ENCODE measurements at regions not wholly inside any gene's neighbourhood (a gene's known extent, or its start where the extent isn't known, plus 50 kb on each side); places are given as distances from the start of the nearest gene placed in this dataset.

DNA sequence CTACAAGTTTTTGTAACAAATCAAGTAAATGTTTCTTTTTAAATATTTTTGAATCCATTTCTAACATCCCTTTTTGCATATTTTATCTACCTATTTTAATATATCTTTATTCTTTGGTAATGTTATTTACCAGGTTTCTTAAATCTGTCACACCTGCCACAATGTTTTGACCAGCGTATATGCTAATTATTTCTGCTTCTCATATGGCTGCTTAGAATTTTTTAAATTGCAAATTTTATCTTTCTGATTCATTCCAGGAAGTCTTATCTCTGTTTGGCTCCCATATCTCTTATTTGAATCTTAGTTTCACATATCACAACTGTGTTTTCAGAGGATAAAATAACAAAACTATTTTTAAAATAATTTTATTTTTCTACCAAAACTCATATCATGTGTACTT lies 1411.1 kb downstream of the KCNT2 start:
- TF ChIP-seq MBD2 (IDR thresholded peaks at IDR 0.05; ENCODE audit: borderline replicate concordance, low read depth) (no peak), PHF8 (IDR thresholded peaks at IDR 0.05; ENCODE audit: borderline replicate concordance, low read length) (no peak), NR2C2 (CRISPR knock-in tag; IDR thresholded peaks at IDR 0.05) (no peak), NR2C2 (tag; IDR thresholded peaks at IDR 0.05) (no peak), ZNF75A (CRISPR knock-in tag; IDR thresholded peaks at IDR 0.05) (no peak), ZNF592 (IDR thresholded peaks at IDR 0.05) (no peak)
- TF ChIP-seq, protein P1, sequence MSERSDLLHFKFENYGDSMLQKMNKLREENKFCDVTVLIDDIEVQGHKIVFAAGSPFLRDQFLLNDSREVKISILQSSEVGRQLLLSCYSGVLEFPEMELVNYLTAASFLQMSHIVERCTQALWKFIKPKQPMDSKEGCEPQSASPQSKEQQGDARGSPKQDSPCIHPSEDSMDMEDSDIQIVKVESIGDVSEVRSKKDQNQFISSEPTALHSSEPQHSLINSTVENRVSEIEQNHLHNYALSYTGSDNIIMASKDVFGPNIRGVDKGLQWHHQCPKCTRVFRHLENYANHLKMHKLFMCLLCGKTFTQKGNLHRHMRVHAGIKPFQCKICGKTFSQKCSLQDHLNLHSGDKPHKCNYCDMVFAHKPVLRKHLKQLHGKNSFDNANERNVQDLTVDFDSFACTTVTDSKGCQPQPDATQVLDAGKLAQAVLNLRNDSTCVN (CRISPR knock-in tag; IDR thresholded peaks at IDR 0.05) = no peak
- ChIA-PET POLR2A (no interaction called here), CTCF (ENCODE audit: low intra/inter-chr PET ratio) (no interaction called here)
- Histone ChIP-seq H3K4me2 (ENCODE audit: insufficient read depth, low read length) (no peak overlapping the region), H3K9ac (ENCODE audit: insufficient read depth in 1 of 2, low read depth in 2 of 2, low read length in 2 of 2) (no peak overlapping the region), H3K9me3 (replicated peaks; ENCODE audit: control insufficient read depth, insufficient read depth, low read depth, low read length) (peaks cover 3% of the 10 kb centered on the region), H3K4me3 (no peak overlapping the region), H3K27me3 (ENCODE audit: control insufficient read depth in 2 of 2, insufficient read depth in 2 of 2, low read length in 2 of 2) (no peaks in the 10 kb centered on the region), H3K79me2 (ENCODE audit: control insufficient read depth, insufficient read depth, low read length) (no peaks in the 10 kb centered on the region), H3K36me3 (ENCODE audit: control insufficient read depth, insufficient read depth, low read length) (no peaks in the 10 kb centered on the region), H2AFZ (ENCODE audit: low read depth, low read length) (no peak overlapping the region), H3K9me1 (ENCODE audit: control insufficient read depth, insufficient read depth, low read length) (no peaks in the 10 kb centered on the region), H3K27ac (ENCODE audit: extremely low read depth, low read depth, low read length) (no peak overlapping the region), H3K4me1 (replicated peaks in 1 of 2; ENCODE audit: control insufficient read depth in 2 of 2, insufficient read depth in 2 of 2, low read length in 2 of 2) (no peaks in the 10 kb centered on the region), H4K20me1 (replicated peaks; ENCODE audit: control insufficient read depth, insufficient read depth, low read length) (no peaks in the 10 kb centered on the region)
- ATAC-seq (no peak), FAIRE-seq (no peak), DNase-seq (ENCODE audit: extremely low read depth in 1 of 4, low spot score in 3 of 4) (no peak)
- in situ Hi-C loops (cut with MboI) = no loop called here
- 0% methylated on average over 1 of the region's 1 CpG for WGBS (ENCODE audit: insufficient coverage, low coverage, missing lambda C conversion rate)
- intact Hi-C loops (cut with micrococcal nuclease) = no loop called here
- BruUV-seq (replicated peaks) = no TSS peak

Measured in K562 (cell line).